ENCODE measurements at regions not wholly inside any gene's neighbourhood (a gene's known extent, or its start where the extent isn't known, plus 50 kb on each side); places are given as distances from the start of the nearest gene placed in this dataset.

- ChIA-PET CTCF (no interaction called here), POLR2A (no interaction called here), RAD21 (ENCODE audit: low non-redundant PET in 1 of 2, low total read pairs in 2 of 2, uncharacterized antibody in 2 of 2, unreplicated experiment in 2 of 2) (no interaction called here)
- no peak for DNase-seq (ENCODE audit: low read depth, low spot score)
- BruUV-seq (replicated peaks), result no TSS peak
- ATAC-seq, result no peak
- TF ChIP-seq SIN3A (IDR thresholded peaks at IDR 0.05; ENCODE audit: low read depth) (no peak), EZH2 (IDR thresholded peaks at IDR 0.05) (no peak)
- intact Hi-C loops (cut with micrococcal nuclease), result no loop called here
- Histone ChIP-seq H3K79me2 (ENCODE audit: insufficient read depth, low read length) (no peaks in the 10 kb centered on the region), H3K9ac (ENCODE audit: low read length) (no peak overlapping the region), H3K27me3 (ENCODE audit: insufficient read depth, low read length) (peaks cover 38% of the 10 kb centered on the region), H3K27ac (ENCODE audit: low read depth, low read length) (no peak overlapping the region), H3K9me3 (ENCODE audit: control insufficient read depth in 1 of 2, insufficient read depth in 1 of 2, low read depth in 1 of 2, low read length in 2 of 2) (no peaks in the 10 kb centered on the region), H3K4me3 (replicated peaks in 1 of 2; ENCODE audit: low read depth in 1 of 2, low read length in 2 of 2) (no peak overlapping the region), H3K4me1 (ENCODE audit: control insufficient read depth in 1 of 2, insufficient read depth in 2 of 2, low read length in 2 of 2) (no peaks in the 10 kb centered on the region), H2AFZ (ENCODE audit: low read depth, low read length, poor library complexity, severe bottlenecking) (no peak overlapping the region), H3K36me3 (ENCODE audit: control insufficient read depth in 1 of 2, insufficient read depth in 2 of 2, low read length in 2 of 2) (no peaks in the 10 kb centered on the region), H3K9me2 (ENCODE audit: insufficient read depth) (no peaks in the 10 kb centered on the region), H3K4me2 (ENCODE audit: low read length) (no peak overlapping the region), H4K20me1 (ENCODE audit: insufficient read depth) (no peaks in the 10 kb centered on the region)
Observed at GRCh38 chr11:112503410-112503809, 242.8 kb upstream of the PLET1 start.

GRCh38 chr11:112504056-112504455, 243.4 kb upstream of the PLET1 start:
- H3K9me2 ChIP-seq (ENCODE audit: insufficient read depth), result no peaks in the 10 kb centered on the region
- no peak for ATAC-seq
- H2AFZ ChIP-seq (ENCODE audit: low read depth, low read length, poor library complexity, severe bottlenecking), result no peak overlapping the region
- no peaks in the 10 kb centered on the region for H3K79me2 ChIP-seq (ENCODE audit: insufficient read depth, low read length)
- no TSS peak for BruUV-seq (replicated peaks)
- CTCF ChIA-PET, result no interaction called here
- intact Hi-C loops (cut with micrococcal nuclease), result no loop called here
- H3K4me3 ChIP-seq (replicated peaks in 1 of 2; ENCODE audit: low read depth in 1 of 2, low read length in 2 of 2), result no peak overlapping the region
- RAD21 ChIA-PET (ENCODE audit: low non-redundant PET in 1 of 2, low total read pairs in 2 of 2, uncharacterized antibody in 2 of 2, unreplicated experiment in 2 of 2), result no interaction called here
- TF ChIP-seq CEBPB (IDR thresholded peaks at IDR 0.05; ENCODE audit: low read depth), result no peak
- TF ChIP-seq FOSL1 (IDR thresholded peaks at IDR 0.05; ENCODE audit: low read depth), result no peak
- TF ChIP-seq YY1 (IDR thresholded peaks at IDR 0.05; ENCODE audit: extremely low read depth, insufficient replicate concordance, low read depth, low read length), result no peak
- no peak for TF ChIP-seq TCF7L2 (IDR thresholded peaks at IDR 0.05; ENCODE audit: borderline replicate concordance, extremely low read depth, insufficient read depth, insufficient read length)
- no peak for TF ChIP-seq ZNF274 (IDR thresholded peaks at IDR 0.05; ENCODE audit: low read depth, low read length)
- TF ChIP-seq ELF1 (IDR thresholded peaks at IDR 0.05; ENCODE audit: borderline replicate concordance, low read depth), result no peak
- no peak for TF ChIP-seq EZH2 (IDR thresholded peaks at IDR 0.05)
- no peak for TF ChIP-seq SRF (IDR thresholded peaks at IDR 0.05; ENCODE audit: low read depth)
- TF ChIP-seq, protein P1, sequence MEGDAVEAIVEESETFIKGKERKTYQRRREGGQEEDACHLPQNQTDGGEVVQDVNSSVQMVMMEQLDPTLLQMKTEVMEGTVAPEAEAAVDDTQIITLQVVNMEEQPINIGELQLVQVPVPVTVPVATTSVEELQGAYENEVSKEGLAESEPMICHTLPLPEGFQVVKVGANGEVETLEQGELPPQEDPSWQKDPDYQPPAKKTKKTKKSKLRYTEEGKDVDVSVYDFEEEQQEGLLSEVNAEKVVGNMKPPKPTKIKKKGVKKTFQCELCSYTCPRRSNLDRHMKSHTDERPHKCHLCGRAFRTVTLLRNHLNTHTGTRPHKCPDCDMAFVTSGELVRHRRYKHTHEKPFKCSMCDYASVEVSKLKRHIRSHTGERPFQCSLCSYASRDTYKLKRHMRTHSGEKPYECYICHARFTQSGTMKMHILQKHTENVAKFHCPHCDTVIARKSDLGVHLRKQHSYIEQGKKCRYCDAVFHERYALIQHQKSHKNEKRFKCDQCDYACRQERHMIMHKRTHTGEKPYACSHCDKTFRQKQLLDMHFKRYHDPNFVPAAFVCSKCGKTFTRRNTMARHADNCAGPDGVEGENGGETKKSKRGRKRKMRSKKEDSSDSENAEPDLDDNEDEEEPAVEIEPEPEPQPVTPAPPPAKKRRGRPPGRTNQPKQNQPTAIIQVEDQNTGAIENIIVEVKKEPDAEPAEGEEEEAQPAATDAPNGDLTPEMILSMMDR (IDR thresholded peaks at IDR 0.05 in 2 of 3, conservative IDR thresholded peaks at IDR 0.05 in 1 of 3; ENCODE audit: borderline replicate concordance in 1 of 3, insufficient read depth in 1 of 3, low read depth in 2 of 3, low read length in 2 of 3), result no peak
- no peak overlapping the region for H3K9ac ChIP-seq (ENCODE audit: low read length)
- H3K27ac ChIP-seq (ENCODE audit: low read depth, low read length), result no peak overlapping the region
- H3K27me3 ChIP-seq (ENCODE audit: insufficient read depth, low read length), result peaks cover 34% of the 10 kb centered on the region
- H3K4me1 ChIP-seq (ENCODE audit: control insufficient read depth in 1 of 2, insufficient read depth in 2 of 2, low read length in 2 of 2), result no peaks in the 10 kb centered on the region
- H3K4me2 ChIP-seq (ENCODE audit: low read length), result no peak overlapping the region
- H4K20me1 ChIP-seq (ENCODE audit: insufficient read depth), result no peaks in the 10 kb centered on the region
- no peaks in the 10 kb centered on the region for H3K9me3 ChIP-seq (ENCODE audit: control insufficient read depth in 1 of 2, insufficient read depth in 1 of 2, low read depth in 1 of 2, low read length in 2 of 2)
- H3K36me3 ChIP-seq (ENCODE audit: control insufficient read depth in 1 of 2, insufficient read depth in 2 of 2, low read length in 2 of 2), result no peaks in the 10 kb centered on the region
- POLR2A ChIA-PET, result no interaction called here
- DNase-seq (ENCODE audit: low read depth, low spot score), result no peak

All from HCT116 (cell line).